ENCODE measurements at regions not wholly inside any gene's neighbourhood (a gene's known extent, or its start where the extent isn't known, plus 50 kb on each side); places are given as distances from the start of the nearest gene placed in this dataset.

DNA sequence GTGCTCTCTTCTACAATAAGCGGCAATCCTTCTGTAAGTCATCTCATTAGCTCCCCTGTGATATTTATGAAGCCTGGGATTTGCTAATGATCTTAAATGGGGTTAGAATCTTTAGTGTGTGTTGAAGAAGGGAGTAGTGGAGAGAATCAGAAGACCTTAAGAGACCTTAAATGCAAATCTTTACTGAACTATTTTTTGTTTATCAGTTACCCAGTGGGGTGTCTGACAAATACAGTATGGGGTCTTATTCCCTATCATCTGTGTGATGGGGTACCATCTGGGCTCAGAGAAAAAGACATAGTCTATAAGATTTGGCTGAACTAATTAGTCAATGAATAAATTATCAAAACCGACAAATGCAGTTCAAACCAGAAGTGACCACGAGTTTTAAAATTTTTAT is 378.4 kb upstream of the SGCD start:
- Histone ChIP-seq H3K4me3 (ENCODE audit: extremely low read depth in 1 of 4, insufficient read depth in 2 of 4, low read depth in 3 of 4, low read length in 4 of 4) (no peak overlapping the region), H3K79me1 (ENCODE audit: low read depth, low read length) (no peaks in the 10 kb centered on the region), H3K4me2 (ENCODE audit: insufficient read depth in 1 of 2, low read depth in 2 of 2, low read length in 2 of 2) (no peak overlapping the region), H3K56ac (replicated peaks; ENCODE audit: insufficient read length, low read depth, low read length) (no peak overlapping the region), H3K23me2 (ENCODE audit: low read depth, low read length) (no peaks in the 10 kb centered on the region), H4K8ac (ENCODE audit: extremely low read depth, insufficient read depth, low read length) (no peak overlapping the region), H2BK5ac (ENCODE audit: low read depth, low read length) (no peak overlapping the region), H3K23ac (ENCODE audit: insufficient read length) (no peak overlapping the region), H2BK120ac (replicated peaks; ENCODE audit: low read depth, low read length) (no peak overlapping the region), H3K9ac (replicated peaks in 1 of 4; ENCODE audit: extremely low read depth in 1 of 4, low read depth in 3 of 4, low read length in 3 of 4) (no peak overlapping the region), H3K36me3 (ENCODE audit: control insufficient read depth in 2 of 4, insufficient read depth in 4 of 4, low read length in 3 of 4) (no peaks in the 10 kb centered on the region), H3K14ac (ENCODE audit: insufficient read length) (no peak overlapping the region), H4K5ac (ENCODE audit: insufficient read length, low read depth, low read length) (no peak overlapping the region), H3K27me3 (replicated peaks in 1 of 4; ENCODE audit: control insufficient read depth in 3 of 4, extremely low read depth in 1 of 4, insufficient read depth in 3 of 4, low read length in 3 of 4) (peaks cover 0 to 1% (median 0%) of the 10 kb centered on the region in 4 experiments; a peak in 1 of 7 replicates), H2BK20ac (ENCODE audit: low read length) (no peak overlapping the region), H2AFZ (ENCODE audit: low read length) (no peak overlapping the region), H2AK5ac (ENCODE audit: low read depth, low read length) (no peak overlapping the region), H3K9me3 (ENCODE audit: insufficient read depth in 2 of 2, low read depth in 1 of 2, low read length in 1 of 2) (no peaks in the 10 kb centered on the region), H3K79me2 (ENCODE audit: control insufficient read depth in 1 of 2, insufficient read depth in 2 of 2, low read length in 2 of 2) (no peaks in the 10 kb centered on the region), H4K20me1 (replicated peaks in 1 of 2; ENCODE audit: control insufficient read depth in 1 of 2, insufficient read depth in 2 of 2, low read length in 2 of 2) (no peaks in the 10 kb centered on the region), H3K4me1 (replicated peaks in 1 of 4; ENCODE audit: control insufficient read depth in 3 of 4, insufficient read depth in 4 of 4, low read length in 3 of 4) (peaks cover 0 to 6% (median 3%) of the 10 kb centered on the region in 4 experiments; a peak in 1 of 7 replicates), H3K18ac (ENCODE audit: extremely low read depth, low read length) (no peak overlapping the region), H3K4ac (replicated peaks; ENCODE audit: insufficient read length, low read depth, low read length) (no peak overlapping the region), H3K27ac (ENCODE audit: low read depth, low read length) (no peak overlapping the region), H2BK15ac (ENCODE audit: low read length) (no peak overlapping the region), H2BK12ac (ENCODE audit: low read depth, low read length) (no peak overlapping the region), H4K91ac (replicated peaks; ENCODE audit: insufficient read length, low read length) (no peak overlapping the region)
- DNase-seq (ENCODE audit: low read depth in 1 of 2, low spot score in 2 of 2) (no peak), FAIRE-seq (no peak)
- POLR2A ChIA-PET (ENCODE audit: partially characterized antibody): no interaction called here
- CTCF ChIA-PET (ENCODE audit: partially characterized antibody): interaction anchor here (1.3 kb wide), 1 partner anchor 9 kb away, joined by 4 read pairs; no protein-coding TSS in a partner anchor
- 78% methylated on average over 3 of the region's 3 CpGs; no CpG with 5 or more reads in 1 of the 2 experiments for WGBS, 2 experiments (ENCODE audit: extremely low coverage in 1 of 2, insufficient coverage in 1 of 2, insufficient read length in 1 of 2, insufficient replicate concordance in 2 of 2, low coverage in 1 of 2, low lambda C conversion rate in 2 of 2, missing lambda C conversion rate in 1 of 2)
- TF ChIP-seq TBP (IDR thresholded peaks at IDR 0.05; ENCODE audit: low read depth, low read length) (no peak), ASH2L (IDR thresholded peaks at IDR 0.05; ENCODE audit: low read length) (no peak), KDM5A (IDR thresholded peaks at IDR 0.05; ENCODE audit: low read length) (no peak), KDM1A (IDR thresholded peaks at IDR 0.05; ENCODE audit: borderline replicate concordance, low read length) (no peak), CTBP2 (IDR thresholded peaks at IDR 0.05; ENCODE audit: borderline replicate concordance, insufficient read depth, insufficient read length, low read length) (no peak), BACH1 (IDR thresholded peaks at IDR 0.05; ENCODE audit: low read length) (no peak), RBBP5 (IDR thresholded peaks at IDR 0.05; ENCODE audit: borderline replicate concordance, low read depth, low read length) (no peak), RNF2 (IDR thresholded peaks at IDR 0.05; ENCODE audit: borderline replicate concordance, low read depth, low read length, missing control alignments, poor library complexity, severe bottlenecking) (no peak), SAP30 (IDR thresholded peaks at IDR 0.05; ENCODE audit: insufficient read depth, insufficient replicate concordance, low read length) (no peak), TAF7 (optimal IDR thresholded peaks at IDR 0.05; ENCODE audit: borderline replicate concordance, low read depth, low read length) (no peak), SP4 (IDR thresholded peaks at IDR 0.05; ENCODE audit: low read length) (no peak), TCF12 (IDR thresholded peaks at IDR 0.05; ENCODE audit: low read depth, low read length) (no peak)

All from H1 (cell line).